Dedifferentiated amniotic fluid mesenchymal stem cell (primary cell): ENCODE measurements at regions not wholly inside any gene's neighbourhood (a gene's known extent, or its start where the extent isn't known, plus 50 kb on each side); places are given as distances from the start of the nearest gene placed in this dataset.

Experiments
- DNase-seq: peaks from one replicate; pipeline ENCODE4 v3.0.0-alpha.2; 2016; ENCODE audit errors: extremely low spot score

- no peak for DNase-seq
Measured at GRCh38 chr2:8536686-8537561, 144.9 kb upstream of the ID2 start.

DNA sequence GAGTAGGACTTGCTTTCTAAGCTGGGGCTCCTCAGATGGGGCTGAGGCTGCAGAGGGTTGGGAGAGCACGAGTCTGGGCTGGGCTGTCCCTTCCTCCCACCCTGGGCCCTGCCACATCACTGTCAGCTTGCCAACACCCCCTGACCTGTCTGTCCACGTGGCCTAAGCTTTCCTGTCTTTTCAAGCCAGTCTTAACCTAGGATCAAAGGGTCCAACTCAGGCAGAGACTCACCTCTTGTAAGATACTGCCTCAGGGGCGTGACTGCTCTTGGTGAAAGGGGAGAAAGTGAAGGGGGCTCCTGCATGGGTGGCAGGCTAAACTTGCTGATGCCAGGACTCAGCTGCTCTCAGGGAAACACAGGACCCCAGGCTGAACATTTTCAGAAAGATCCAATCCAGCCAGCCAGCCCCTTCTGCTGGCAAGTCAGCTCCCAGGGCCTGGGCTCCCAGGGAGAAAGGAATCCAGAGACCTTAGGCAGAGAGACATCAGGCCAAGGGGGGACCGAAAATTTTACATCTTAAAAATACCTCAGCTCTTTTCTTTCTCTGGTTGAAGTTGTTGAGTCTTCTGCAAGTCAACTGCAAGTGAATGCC is 144.2 kb upstream of the ID2 start:
- DNase-seq, result no peak

GRCh38 chr2:8538531-8538930 is 143.3 kb upstream of the ID2 start:
- no peak for DNase-seq

DNA sequence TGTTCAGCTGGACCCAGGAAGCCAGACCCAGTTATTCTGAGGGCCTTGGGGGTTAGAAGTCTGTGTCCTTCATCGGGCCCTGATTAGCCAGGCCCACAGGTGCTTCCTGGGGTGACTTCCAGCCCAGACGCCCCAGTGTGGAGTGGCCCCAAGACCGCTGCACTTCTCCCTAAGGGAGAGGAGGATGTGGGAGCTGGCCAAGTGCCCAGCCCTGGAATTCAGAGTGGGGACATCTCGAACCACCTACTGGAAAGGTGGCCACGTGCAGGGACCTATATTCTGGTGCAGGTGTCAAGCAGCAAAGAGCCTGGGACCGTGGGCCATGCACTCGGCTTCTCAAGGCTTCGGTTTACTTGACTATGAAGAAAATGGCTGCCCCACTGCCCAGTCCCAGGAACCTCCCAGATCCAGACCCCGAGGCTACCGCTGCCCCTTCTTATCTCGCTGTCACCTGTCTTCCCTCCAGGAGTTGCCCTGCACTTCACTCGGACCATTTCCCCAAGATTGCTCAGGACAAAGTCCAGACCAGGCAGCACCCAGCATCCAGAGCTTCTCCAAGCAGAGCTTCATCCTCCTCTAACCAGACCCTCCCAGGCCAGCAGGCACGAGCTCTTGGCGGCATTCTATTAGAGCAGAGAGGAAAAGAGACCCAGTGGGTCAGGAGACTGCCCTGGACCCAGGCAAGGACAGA is 142.8 kb upstream of the ID2 start:
- DNase-seq, result no peak

GRCh38 chr2:8539743-8540551 is 141.9 kb upstream of the ID2 start:
- no peak for DNase-seq

- DNase-seq, result no peak
Measured at GRCh38 chr2:8540552-8541055, 141.3 kb upstream of the ID2 start.

DNA sequence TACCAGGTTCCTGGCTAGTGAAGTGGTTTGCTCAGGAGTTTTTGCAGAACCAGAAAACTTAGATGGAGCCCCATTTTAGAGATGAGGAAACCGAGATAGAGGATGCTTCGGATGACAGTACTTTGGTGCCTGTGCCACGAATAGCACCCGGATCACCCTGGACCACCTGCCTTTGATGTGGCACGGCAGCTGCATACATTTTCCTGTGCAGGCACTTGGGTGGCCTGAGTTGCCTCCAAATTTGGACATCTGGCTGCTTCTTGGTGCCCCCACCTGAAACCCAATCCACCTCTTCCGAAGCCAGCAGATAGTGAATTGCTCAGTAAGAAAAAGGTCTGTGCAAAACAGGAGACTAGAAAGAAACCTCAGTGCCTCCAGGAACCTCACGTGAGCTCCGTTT is 140.6 kb upstream of the ID2 start:
- no peak for DNase-seq

- no peak for DNase-seq
Measured at GRCh38 chr2:8541636-8542035, 140.2 kb upstream of the ID2 start.

GRCh38 chr2:8542381-8543059 is 139.3 kb upstream of the ID2 start:
- no peak for DNase-seq

DNA sequence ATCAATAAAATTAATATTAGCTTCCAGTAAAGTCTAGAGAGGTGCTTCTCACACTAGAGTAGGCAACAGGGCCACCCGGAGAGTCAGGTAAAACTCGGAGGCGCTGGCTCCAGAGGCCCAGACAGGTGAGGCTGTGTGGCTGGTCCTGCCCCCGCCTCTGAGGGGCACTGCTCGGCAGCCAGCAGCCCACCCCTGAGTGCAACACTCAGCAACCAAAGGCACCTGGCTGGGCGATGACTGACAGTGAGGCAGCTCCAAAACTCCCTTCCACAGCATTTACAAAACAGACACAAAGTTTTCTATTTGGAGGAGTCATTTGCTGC is 138.8 kb upstream of the ID2 start:
- no peak for DNase-seq

DNA sequence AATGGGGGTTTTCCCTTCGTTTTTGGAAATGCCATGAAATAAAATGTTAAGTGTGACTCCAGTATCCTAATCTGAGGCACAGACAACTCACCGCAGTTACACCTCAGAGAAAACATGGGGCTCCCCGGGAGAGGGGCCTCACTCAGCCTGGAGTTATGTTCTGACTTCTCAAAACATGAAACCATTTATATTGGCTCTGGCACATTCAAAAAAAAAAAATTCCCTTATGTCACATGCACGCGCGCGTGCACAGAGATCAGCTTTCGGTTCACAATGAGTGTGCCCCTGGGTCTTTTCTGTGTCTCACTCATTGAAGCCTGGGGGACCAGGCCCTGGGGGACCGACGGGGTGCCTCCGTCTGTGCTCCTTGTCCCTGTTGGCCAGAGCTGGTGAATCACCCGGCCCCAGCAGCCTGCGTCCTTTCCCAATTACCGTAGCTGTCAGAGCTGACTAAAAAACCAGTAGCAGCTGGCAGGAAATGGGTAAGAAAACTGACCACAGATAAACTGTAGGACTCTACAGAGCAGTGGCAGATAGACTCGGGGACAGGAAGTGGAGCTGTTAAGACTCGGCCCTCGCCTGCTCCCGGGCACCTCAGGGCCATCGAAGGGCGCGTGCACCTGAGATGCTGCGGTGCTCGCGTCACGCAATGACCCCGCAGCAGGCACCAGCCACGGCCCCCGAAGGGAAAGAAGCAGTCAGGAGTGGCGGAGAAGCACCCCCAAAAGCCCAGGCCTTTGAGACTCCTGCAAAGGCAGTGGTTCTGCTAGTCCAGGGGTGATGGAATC is 138.3 kb upstream of the ID2 start:
- peak; percentile 66 for DNase-seq

GRCh38 chr2:8544171-8544785 is 137.6 kb upstream of the ID2 start:
- no peak for DNase-seq

- DNase-seq, result no peak
Measured at GRCh38 chr2:8544786-8545694, 136.8 kb upstream of the ID2 start.

DNA sequence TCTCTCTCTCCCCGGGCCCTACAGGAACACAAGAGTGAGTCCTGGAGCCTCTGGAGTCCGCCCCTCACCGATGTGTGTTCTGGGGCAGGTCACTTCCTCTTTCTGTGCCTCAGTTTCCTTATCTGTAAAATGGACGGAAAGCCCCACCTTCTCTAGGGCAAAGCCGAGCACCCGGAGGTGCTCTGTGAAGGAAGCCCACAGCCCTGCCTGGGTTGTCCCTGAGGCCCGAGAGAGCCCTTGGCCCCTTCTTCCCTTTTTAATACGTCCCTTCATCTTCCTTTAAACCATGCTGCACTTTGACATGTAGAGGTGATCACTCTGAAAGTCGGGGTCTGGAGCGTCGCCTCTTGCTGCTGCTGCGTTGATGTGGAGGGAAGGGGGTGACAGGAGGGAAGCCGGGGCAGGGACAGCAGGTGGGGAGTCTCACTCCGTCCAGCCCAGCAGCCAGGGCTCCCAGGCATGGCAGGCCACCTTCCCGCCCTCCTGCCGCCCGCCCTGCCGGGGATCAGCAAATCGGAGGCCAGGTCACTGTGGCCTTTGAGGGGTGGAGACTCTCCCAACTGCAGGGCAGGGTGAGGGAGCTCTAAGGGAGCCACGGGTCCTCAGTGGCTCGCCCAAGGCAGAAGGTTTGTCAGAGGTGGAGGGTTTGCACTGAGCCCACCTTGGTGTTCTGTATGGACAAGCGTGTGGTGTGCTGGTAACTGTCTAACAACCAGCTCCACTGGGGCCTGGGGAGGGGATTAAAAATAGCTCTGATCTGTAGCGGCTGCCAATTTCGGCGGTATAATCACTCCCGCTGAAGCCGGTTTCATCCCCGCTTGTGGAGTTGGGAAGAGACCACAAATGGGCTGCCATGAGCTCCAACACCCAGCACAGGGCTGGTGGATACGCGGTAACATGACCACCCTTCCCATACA is 135.9 kb upstream of the ID2 start:
- no peak for DNase-seq

- no peak for DNase-seq
Measured at GRCh38 chr2:8546612-8547283, 135.1 kb upstream of the ID2 start.

- no peak for DNase-seq
Measured at GRCh38 chr2:8547284-8548064, 134.4 kb upstream of the ID2 start.
